ENCODE measurements at regions not wholly inside any gene's neighbourhood (a gene's known extent, or its start where the extent isn't known, plus 50 kb on each side); places are given as distances from the start of the nearest gene placed in this dataset.

DNA sequence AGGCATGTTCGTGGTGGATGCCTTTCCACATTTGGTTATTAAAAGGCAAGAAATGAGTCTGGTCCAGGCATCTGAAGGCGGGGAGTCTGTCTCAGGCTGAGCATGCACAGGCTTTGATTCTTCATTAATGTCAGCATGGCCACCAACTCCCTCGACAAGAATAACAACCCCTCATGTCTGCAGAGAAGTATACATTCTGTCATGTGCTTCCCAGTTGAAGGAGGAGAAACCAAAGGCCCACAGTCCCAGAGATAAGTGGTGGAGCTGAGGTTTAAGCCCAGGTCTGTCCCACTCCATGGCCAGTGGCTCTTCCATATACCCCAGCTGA lies 61.6 kb upstream of the LAPTM5 start:
- DNase-seq (ENCODE audit: low read depth): no peak

DNA sequence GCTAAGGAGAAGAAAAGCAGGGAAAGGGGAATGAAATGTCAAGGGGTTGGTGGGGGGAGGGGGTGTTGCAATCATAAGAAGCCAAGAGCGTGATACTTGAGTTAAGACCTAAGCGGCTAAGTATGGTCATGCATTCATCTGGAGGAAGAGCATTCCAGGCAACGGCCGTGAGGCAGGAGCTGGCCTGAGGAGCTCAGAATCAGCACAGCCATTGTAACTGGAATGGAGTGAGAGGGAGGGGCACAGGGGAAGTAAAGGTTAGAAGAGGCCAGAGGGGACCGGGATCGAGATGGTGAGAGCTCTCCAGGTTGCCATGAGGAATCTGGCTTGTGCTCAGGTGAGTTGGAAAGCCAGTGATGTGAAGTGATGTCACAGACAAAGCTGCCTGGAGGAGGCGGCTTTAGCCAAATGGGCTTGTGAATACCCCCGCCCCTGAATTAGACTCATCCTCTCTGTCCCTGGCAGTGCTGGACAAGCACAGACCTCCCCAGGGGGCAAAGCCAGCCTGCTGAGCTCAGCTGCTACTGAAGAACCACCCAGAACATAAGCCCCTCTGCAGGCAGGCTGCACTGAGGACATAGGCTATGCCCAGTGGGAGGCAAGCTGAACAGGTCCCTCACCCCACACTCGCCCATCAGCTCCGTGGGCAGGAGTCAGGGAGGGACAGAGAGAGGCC lies 61.1 kb upstream of the LAPTM5 start:
- no peak for DNase-seq (ENCODE audit: low read depth)

- no peak for DNase-seq (ENCODE audit: low read depth)
Observed at GRCh38 chr1:30817548-30817947, 60.0 kb upstream of the LAPTM5 start.

DNA sequence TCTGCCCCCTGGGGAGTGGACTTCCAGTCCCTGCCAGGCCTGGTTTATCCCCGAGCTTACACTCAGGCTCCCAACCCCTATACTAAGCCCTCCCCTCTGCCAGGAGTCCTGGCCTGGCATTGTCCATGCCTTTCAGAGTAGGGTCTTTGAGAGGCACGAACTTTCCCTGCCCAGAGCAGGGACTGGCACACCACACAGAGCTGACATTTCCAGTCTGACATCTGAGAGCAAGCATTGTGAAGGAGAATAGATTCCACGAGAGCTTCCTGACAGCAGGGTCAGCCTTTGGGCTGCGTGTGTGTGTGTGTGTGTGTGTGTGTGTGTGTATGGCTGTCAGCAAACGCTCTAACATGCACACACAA lies 59.5 kb upstream of the LAPTM5 start:
- peak; percentile 27 for DNase-seq (ENCODE audit: low read depth)

GRCh38 chr1:30816211-30817076 lies 58.9 kb upstream of the LAPTM5 start:
- peak; percentile 99 for DNase-seq (ENCODE audit: low read depth)

DNA sequence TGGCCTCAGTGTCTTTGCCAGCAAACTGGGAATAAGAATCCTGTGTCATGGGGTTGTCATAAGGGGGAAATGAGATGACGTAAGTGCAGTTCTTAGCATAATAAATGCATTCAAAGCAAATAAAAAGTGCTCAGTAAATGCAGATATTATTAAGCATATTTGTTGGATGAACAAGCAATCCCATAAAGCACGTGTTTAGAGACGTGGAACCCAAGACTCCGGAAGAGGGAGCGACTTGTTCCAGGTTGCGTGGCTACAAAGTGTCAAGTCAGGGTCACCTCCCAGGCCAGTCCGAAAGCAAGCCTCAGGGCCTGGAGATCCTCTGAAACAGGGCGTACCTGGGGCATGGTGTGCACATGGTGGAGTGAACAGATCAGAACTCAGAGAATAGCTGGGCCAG lies 58.0 kb upstream of the LAPTM5 start:
- peak; percentile 52 for DNase-seq (ENCODE audit: low read depth)

DNA sequence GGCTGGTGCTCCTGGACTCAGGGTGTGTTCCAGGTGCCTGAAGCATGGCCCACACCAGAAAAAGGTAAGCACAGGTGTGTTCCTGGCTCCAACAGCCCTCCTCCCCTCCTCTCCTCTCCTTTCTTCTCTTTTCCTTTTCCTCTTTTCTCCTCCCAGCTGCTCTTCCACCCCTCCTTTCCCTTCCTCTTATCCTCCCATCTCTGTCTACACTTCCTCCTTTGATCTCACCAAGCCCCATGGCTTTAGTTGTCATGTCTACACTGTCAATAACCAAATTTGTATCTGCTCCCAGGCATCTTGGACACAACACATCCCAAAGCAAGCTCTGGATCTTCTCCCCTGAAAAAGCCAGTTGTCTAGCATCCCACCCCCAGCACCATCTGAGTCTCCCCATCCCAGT lies 56.7 kb upstream of the LAPTM5 start:
- DNase-seq (ENCODE audit: low read depth): no peak

GRCh38 chr1:30812076-30812475 lies 54.5 kb upstream of the LAPTM5 start:
- DNase-seq (ENCODE audit: low read depth): no peak

- no peak for DNase-seq (ENCODE audit: low read depth)
Observed at GRCh38 chr1:30811187-30811586, 53.6 kb upstream of the LAPTM5 start.

GRCh38 chr1:30810416-30811080 lies 53.0 kb upstream of the LAPTM5 start:
- DNase-seq (ENCODE audit: low read depth): no peak

DNA sequence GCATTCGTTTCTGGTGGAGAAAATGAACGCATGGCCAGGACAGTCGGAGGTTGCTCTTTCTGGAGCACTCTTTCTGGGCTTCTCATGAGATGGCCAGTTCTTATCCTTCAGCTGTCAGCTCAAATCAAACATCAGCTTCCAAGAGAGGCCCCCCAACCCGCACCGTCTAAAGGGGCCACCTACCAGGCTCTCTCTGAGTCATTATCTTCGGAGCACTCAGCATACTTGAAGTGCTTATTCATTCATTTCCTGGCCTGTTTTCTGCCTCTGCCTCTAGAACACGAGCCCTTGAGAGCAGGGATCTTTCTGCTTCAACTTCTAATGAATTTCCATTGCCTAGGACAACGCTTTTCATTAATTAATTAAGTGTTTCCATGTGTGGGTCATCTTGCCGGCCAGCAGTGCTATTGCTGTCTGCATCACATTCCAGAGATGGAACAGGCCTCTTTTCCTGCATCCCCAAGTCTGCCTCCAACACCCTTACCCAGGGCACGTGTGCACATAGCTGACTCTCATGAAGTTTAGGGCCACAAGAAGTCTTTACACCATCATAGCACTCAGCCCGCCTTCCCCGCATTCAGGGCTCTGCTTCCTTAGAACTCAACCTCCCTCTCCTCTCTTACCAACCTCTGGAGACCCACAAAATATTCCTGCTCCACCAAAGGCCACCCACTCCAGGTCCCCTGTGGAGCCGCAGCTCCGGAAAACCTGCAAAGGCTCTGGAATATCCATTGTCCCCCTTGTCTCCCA lies 52.1 kb upstream of the LAPTM5 start:
- DNase-seq (ENCODE audit: low read depth): peak; percentile 79

DNA sequence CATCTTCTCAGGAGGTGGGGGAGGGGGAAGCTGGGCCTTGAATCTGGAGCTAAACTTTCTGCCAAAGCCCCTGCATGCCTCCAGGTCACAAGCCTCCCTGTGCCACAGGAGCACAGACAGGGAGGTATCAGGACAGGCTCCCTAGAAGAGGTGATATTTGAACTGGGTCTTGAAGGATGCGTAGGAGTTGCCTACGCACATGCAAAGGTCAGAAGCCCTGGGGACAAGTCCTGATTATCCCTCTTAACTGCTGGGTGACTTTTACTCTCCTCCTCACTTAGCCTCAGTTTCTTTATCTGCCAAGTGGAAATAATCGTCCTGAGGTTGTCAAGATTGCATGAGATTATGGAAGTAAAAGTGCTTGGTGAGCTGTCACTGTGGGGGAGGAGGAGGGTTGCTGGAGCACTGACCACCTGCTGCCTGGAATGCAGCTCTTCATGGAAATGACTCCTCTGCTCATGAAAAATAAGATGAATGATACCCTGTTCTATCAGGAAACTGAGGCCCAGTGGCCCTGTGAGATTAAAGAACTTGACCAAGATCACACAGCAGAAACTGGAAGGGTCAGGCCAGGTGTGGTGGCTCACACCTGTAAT lies 50.6 kb upstream of the LAPTM5 start:
- peak; percentile 32 for DNase-seq (ENCODE audit: low read depth)

DNA sequence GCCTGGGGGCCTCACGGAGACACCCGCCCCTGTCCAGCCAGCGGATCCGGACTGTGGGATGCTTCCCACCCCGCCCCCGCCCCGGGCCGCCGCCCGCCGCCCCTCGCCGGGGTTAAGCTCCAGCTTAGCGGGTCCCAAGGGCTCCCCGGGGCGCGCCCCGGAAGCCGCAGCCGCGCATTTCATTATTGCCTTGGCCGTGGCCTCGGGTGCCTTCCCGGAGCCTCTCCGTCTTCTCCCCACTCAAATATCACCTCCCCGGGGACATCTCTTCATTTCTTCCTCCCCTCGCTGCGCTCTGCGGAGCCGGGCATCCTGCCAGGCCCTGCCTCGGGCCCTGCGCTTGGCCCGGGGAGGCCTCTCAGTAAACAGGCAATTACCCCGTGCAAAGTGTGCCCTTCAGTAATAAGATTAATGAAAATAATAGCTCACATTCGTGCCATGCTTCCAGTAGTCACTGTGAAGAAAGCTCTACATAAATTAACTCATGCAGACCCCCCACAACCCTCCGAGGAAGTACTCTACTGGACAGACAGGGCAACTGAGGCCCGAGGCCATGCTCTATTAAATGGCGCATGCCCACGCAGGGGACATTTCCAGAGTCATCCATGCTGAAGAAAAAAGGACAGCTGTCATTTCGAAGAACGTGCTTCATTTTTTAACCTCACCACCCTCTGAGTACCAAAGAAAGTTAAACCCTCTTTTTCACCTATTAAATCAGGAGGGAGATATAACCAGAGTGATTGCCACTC lies 49.9 kb upstream of the LAPTM5 start:
- peak; percentile 80 for DNase-seq (ENCODE audit: low read depth)

Data from RPMI7951 (cell line).